ENCODE measurements at regions not wholly inside any gene's neighbourhood (a gene's known extent, or its start where the extent isn't known, plus 50 kb on each side); places are given as distances from the start of the nearest gene placed in this dataset.

- TF ChIP-seq BACH2 (CRISPR knock-in tag; IDR thresholded peaks at IDR 0.05; ENCODE audit: borderline replicate concordance) (no peak), ZFP3 (CRISPR knock-in tag; IDR thresholded peaks at IDR 0.05) (no peak), ZNF8 (CRISPR knock-in tag; IDR thresholded peaks at IDR 0.05) (no peak)
Measured at GRCh38 chrX:110584083-110584482, 211.5 kb downstream of the CHRDL1 start.
